Spleen (tissue), 11 donors: ENCODE measurements at regions not wholly inside any gene's neighbourhood (a gene's known extent, or its start where the extent isn't known, plus 50 kb on each side); places are given as distances from the start of the nearest gene placed in this dataset.

ENCODE experiments used
- DNase-seq: peaks from one replicate; pipeline ENCODE4 v3.0.0-alpha.2; 2020
- H3K27ac ChIP-seq, 8 donors: fragments of 200-600 bp; sonication (generic) in 7 of 8; 1 replicate in 4 of 8; 2 replicates in 4 of 8; pipeline versions ENCODE4 v1.5.0 to v1.8.0; 2016 to 2021; ENCODE audit warnings: inconsistent platforms in 4 of 8, mild to moderate bottlenecking in 4 of 8, moderate library complexity in 1 of 8
- H3K27me3 ChIP-seq, 7 donors: fragments of 200-600 bp; sonication (generic) in 6 of 7; replicated peaks in 1 of 7; 1 replicate in 4 of 7; 2 replicates in 3 of 7; pipeline versions ENCODE4 v1.5.0 to v1.8.0; 2016 to 2021; ENCODE audit warnings: inconsistent platforms in 3 of 7, mild to moderate bottlenecking in 1 of 7
- H3K36me3 ChIP-seq, 6 donors: fragments of 200-600 bp; sonication (generic) in 5 of 6; 1 replicate in 4 of 6; 2 replicates in 2 of 6; pipeline versions ENCODE4 v1.5.0 to v1.8.0; 2016 to 2021; ENCODE audit warnings: inconsistent platforms in 2 of 6
- H3K4me1 ChIP-seq, 6 donors: fragments of 200-600 bp; sonication (generic) in 5 of 6; 1 replicate in 3 of 6; 2 replicates in 3 of 6; pipeline versions ENCODE4 v1.5.0 to v1.8.0; 2016 to 2021; ENCODE audit warnings: inconsistent platforms in 3 of 6
- H3K4me3 ChIP-seq, 8 donors: fragments of 200-600 bp; sonication (generic) in 7 of 8; 1 replicate in 4 of 8; 2 replicates in 4 of 8; pipeline versions ENCODE4 v1.5.0 to v1.8.0; 2016 to 2021; ENCODE audit warnings: inconsistent platforms in 4 of 8, mild to moderate bottlenecking in 4 of 8, moderate library complexity in 2 of 8
- H3K9me3 ChIP-seq, 8 donors: fragments of 200-600 bp; sonication (generic) in 7 of 8; 1 replicate in 4 of 8; 2 replicates in 4 of 8; pipeline versions ENCODE4 v1.5.0 to v1.8.0; 2016 to 2021; ENCODE audit warnings: inconsistent platforms in 4 of 8
- POLR2A ChIP-seq, 3 donors: fragments of 450-650 bp; IDR thresholded peaks; one replicate each; pipeline ENCODE4 v1.5.1; 2017; ENCODE audit warnings: antibody characterized with exemption in 3 of 3, mild to moderate bottlenecking in 1 of 3
- POLR2AphosphoS5 ChIP-seq, 3 donors: sonication (generic); formaldehyde crosslinking; IDR thresholded peaks; one replicate each; pipeline ENCODE4 v1.5.1; 2017; ENCODE audit warnings: antibody characterized with exemption in 3 of 3
- WGBS, 5 donors: extraction: QIAGEN DNeasy Blood & Tissue Kit in 3 of 5; methylation state at CpG; one replicate each; pipeline versions ENCODE4 v1.1.5 to v1.1.7; 2013 to 2018; 5-methylcytosine and 5-hydroxymethylcytosine counted together
- intact Hi-C: fragments of 100-400 bp; cut with DNase I; formaldehyde crosslinking; loops from one replicate; pipeline ENCODE4 v1.15.0; 2023; ENCODE audit warnings: low total_unique reads
- TF ChIP-seq, protein P1 (sequence below), 11 experiments: fragments of 200-600 bp in 7 of 11; fragments of 450-650 bp in 4 of 11; sonication (generic) in 4 of 11; IDR thresholded peaks in 8 of 11; conservative IDR thresholded peaks in 3 of 11; 1 replicate in 7 of 11; 2 replicates in 4 of 11; pipeline versions ENCODE4 v1.4.0 to v1.8.0; 2016 to 2021; ENCODE audit warnings: antibody characterized with exemption in 11 of 11, inconsistent platforms in 4 of 11, mild to moderate bottlenecking in 1 of 11
- donor health status: healthy with polysubstance abuse.
- donor health status: DM: no; HTN: no; CAD: no; lungs with moderate emphysema.
- donor health status: DM: no; HTN: no; CAD: no.
- donor health status: Bipolar disorder and iron deficiency.
- donor health status: healthy.
- donor health status: DM: no; HTN: no; CAD: no.
- donor health status: DM: yes; HTN: yes; CAD: no.

DNA sequence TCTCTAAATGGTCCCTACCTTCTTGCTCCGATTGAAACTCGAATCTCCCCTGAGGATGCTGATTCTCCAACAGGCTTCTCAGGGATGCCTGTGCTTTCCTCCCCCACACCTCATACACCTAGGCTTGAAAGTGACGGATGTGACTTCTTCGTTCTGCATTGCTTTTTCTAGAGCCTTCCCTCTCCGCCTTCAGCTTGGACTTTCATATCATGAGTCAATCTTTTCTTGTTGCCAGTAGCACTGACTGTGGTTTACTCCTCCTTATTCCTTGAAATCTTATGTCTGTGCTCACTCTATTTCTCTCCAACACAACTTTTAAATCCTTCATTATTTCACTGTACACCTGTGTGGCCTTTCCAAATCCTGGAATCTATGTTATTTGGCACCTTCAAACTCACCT is 451.4 kb downstream of the TMX3 start:
- Histone ChIP-seq H3K9me3 (no peaks in the 10 kb centered on the region), H3K36me3 (no peaks in the 10 kb centered on the region), H3K27ac (no peak overlapping the region), H3K4me1 (no peaks in the 10 kb centered on the region), H3K27me3 (no peaks in the 10 kb centered on the region), H3K4me3 (no peak overlapping the region)
- intact Hi-C loops, result no loop called here
- no peak for DNase-seq
- TF ChIP-seq POLR2A (IDR thresholded peaks at IDR 0.05), result no peak
- no peak for TF ChIP-seq POLR2AphosphoS5 (IDR thresholded peaks at IDR 0.05)
- TF ChIP-seq, protein P1, sequence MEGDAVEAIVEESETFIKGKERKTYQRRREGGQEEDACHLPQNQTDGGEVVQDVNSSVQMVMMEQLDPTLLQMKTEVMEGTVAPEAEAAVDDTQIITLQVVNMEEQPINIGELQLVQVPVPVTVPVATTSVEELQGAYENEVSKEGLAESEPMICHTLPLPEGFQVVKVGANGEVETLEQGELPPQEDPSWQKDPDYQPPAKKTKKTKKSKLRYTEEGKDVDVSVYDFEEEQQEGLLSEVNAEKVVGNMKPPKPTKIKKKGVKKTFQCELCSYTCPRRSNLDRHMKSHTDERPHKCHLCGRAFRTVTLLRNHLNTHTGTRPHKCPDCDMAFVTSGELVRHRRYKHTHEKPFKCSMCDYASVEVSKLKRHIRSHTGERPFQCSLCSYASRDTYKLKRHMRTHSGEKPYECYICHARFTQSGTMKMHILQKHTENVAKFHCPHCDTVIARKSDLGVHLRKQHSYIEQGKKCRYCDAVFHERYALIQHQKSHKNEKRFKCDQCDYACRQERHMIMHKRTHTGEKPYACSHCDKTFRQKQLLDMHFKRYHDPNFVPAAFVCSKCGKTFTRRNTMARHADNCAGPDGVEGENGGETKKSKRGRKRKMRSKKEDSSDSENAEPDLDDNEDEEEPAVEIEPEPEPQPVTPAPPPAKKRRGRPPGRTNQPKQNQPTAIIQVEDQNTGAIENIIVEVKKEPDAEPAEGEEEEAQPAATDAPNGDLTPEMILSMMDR (IDR thresholded peaks at IDR 0.05 in 8 of 11, conservative IDR thresholded peaks at IDR 0.05 in 3 of 11), result no peak
- 81 to 86% (median 84%) methylated on average over 5 of the region's 5 CpGs for WGBS, 5 donors

DNA sequence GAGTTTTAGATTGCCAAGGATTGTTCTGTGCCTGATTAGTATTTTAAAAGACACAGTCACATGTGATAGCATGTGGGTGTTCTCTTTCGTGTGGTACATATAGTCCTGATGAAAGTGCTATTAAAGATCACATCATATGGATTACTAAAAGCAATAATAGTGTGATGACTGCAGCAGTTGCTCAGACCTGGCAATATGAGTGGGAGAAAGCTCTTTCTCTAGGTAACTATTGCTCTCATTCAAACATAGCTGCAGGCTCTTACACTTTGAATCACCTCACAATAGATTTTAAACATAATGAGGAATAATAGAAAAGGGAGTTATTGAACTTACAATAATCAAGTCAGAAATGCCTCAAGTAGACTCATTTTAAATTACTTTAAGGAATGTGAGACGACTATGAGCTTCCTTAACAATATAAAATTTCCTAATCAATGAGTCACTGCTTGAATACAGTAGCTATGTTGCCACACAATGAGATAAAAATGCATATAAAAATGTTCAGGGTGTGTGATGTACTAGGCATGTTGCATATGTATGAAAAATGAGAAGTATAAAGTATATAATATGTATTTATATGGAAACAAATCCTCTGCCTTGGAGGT is 452.1 kb downstream of the TMX3 start:
- H3K4me3 ChIP-seq, result no peak overlapping the region
- no peaks in the 10 kb centered on the region for H3K4me1 ChIP-seq
- TF ChIP-seq, protein P1 (IDR thresholded peaks at IDR 0.05 in 8 of 11, conservative IDR thresholded peaks at IDR 0.05 in 3 of 11), result no peak
- TF ChIP-seq POLR2AphosphoS5 (IDR thresholded peaks at IDR 0.05) (no peak), POLR2A (IDR thresholded peaks at IDR 0.05) (no peak)
- no peak for DNase-seq
- 58 to 74% (median 66%) methylated on average over 2 of the region's 2 CpGs for WGBS, 5 donors
- intact Hi-C loops, result no loop called here
- no peak overlapping the region for H3K27ac ChIP-seq
- no peaks in the 10 kb centered on the region for H3K9me3 ChIP-seq
- no peaks in the 10 kb centered on the region for H3K36me3 ChIP-seq
- no peaks in the 10 kb centered on the region for H3K27me3 ChIP-seq

DNA sequence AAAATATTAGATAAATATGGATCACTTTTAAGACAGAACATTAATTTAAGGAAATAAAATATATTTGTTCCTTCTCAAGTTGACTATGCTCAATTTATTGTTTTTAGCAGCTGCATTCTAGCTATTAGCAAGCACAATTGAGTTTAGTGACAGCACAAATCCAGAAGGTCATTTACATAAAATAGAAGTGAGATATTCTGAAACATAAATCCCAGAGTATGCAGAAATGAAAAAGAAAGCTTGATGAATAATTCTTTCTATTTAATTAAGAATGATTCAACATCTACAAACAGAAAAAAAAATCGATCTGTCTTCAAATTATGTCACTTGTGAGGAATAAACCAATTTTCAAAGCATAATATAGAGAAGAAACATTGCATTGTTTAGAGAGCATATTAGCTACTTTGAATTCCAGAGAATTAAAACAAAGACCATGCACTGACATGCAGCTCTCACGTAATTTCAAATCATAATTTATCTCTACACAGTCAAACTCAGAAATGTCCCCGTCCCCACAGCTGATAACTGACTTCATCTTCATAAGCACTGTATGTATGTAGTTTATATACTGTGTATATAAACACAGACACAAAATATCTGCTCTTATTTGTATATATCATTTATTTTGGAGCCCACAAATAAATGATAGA is 458.4 kb downstream of the TMX3 start:
- H3K4me3 ChIP-seq, result no peak overlapping the region
- 69 to 86% (median 79%) methylated on average over 3 of the region's 3 CpGs for WGBS, 5 donors
- no peaks in the 10 kb centered on the region for H3K9me3 ChIP-seq
- H3K36me3 ChIP-seq, result no peaks in the 10 kb centered on the region
- TF ChIP-seq, protein P1 (IDR thresholded peaks at IDR 0.05 in 8 of 11, conservative IDR thresholded peaks at IDR 0.05 in 3 of 11), result no peak
- TF ChIP-seq POLR2AphosphoS5 (IDR thresholded peaks at IDR 0.05) (no peak), POLR2A (IDR thresholded peaks at IDR 0.05) (no peak)
- intact Hi-C loops, result no loop called here
- no peak overlapping the region for H3K27ac ChIP-seq
- no peaks in the 10 kb centered on the region for H3K27me3 ChIP-seq
- DNase-seq, result no peak
- H3K4me1 ChIP-seq, result no peaks in the 10 kb centered on the region

DNA sequence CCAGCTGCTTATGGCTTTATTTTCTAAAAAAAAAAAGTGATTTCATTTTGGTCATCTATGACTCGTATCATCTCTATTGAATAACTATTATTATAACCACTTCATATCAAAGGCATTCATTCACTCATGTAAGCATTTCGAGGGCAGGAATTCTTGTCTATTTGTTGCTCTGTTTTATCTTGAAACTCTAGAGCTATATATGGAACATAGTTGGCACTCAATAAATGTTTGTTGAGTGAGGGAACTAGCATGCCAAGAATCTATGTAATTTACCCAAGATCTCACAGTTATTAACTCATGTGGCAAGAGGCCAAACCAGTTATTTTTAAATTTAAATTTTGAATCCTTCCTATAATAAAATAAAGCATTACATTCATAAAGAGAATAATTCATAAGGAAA is 470.1 kb downstream of the TMX3 start:
- Histone ChIP-seq H3K4me3 (no peak overlapping the region), H3K9me3 (peaks cover 0 to 11% (median 2%) of the 10 kb centered on the region in 8 donors), H3K4me1 (no peaks in the 10 kb centered on the region), H3K27ac (no peak overlapping the region), H3K36me3 (no peaks in the 10 kb centered on the region), H3K27me3 (no peaks in the 10 kb centered on the region)
- 65 to 87% (median 75%) methylated on average over 2 of the region's 2 CpGs for WGBS, 5 donors
- no peak for DNase-seq
- TF ChIP-seq POLR2AphosphoS5 (IDR thresholded peaks at IDR 0.05), result no peak
- TF ChIP-seq, protein P1 (IDR thresholded peaks at IDR 0.05 in 8 of 11, conservative IDR thresholded peaks at IDR 0.05 in 3 of 11), result no peak
- TF ChIP-seq POLR2A (IDR thresholded peaks at IDR 0.05), result no peak
- intact Hi-C loops, result no loop called here
